B cell (primary cell): ENCODE measurements at regions not wholly inside any gene's neighbourhood (a gene's known extent, or its start where the extent isn't known, plus 50 kb on each side); places are given as distances from the start of the nearest gene placed in this dataset.

Experiments used
- ATAC-seq: fragments of 200-7000 bp; cut with Tn5 transposase; one replicate; pipeline ENCODE4 v1.10.0; 2021; ENCODE audit warnings: low read depth, mild to moderate bottlenecking, moderate number of reproducible peaks, moderate library complexity
- CTCF ChIA-PET: fragments of 350-600 bp; sonication (Branson Sonifier 250); formaldehyde crosslinking; loops from one replicate; lab custom pipeline; 2021; ENCODE audit warnings: antibody characterized with exemption, inconsistent platforms; lab: Charles Lee
- POLR2A ChIA-PET: fragments of 350-600 bp; sonication (Branson Sonifier 250); formaldehyde crosslinking; loops from one replicate; lab custom pipeline; 2021; ENCODE audit warnings: antibody characterized with exemption; lab: Charles Lee
- DNase-seq: peaks from one replicate; pipeline ENCODE4 v3.0.0; 2013
- H2AFZ ChIP-seq: 2 replicates; pipeline ENCODE4 v1.6.1; 2012; ENCODE audit warnings: mild to moderate bottlenecking, low read depth, low read length; ENCODE audit not compliant: insufficient read depth, poor library complexity, severe bottlenecking
- H3K27ac ChIP-seq, 2 donors: 1 replicate in 1 of 2; 2 replicates in 1 of 2; pipeline ENCODE4 v1.5.1; 2012 to 2013; ENCODE audit warnings: low read length in 2 of 2, mild to moderate bottlenecking in 2 of 2, moderate library complexity in 1 of 2
- H3K27me3 ChIP-seq, 4 experiments: fragments of 200-600 bp in 1 of 4; sonication (generic) in 1 of 4; replicated peaks in 1 of 4; 1 replicate in 2 of 4; 2 replicates in 2 of 4; pipeline versions ENCODE4 v1.6.1 to v1.7.0; 2013 to 2016; ENCODE audit warnings: low read length in 3 of 4, mild to moderate bottlenecking in 2 of 4, mixed read lengths in 1 of 4, moderate library complexity in 1 of 4; ENCODE audit not compliant: insufficient read depth in 4 of 4, control insufficient read depth in 3 of 4; ENCODE audit errors: control extremely low read depth in 1 of 4
- H3K36me3 ChIP-seq, 2 experiments: replicated peaks in 1 of 2; 1 replicate in 1 of 2; 2 replicates in 1 of 2; pipeline versions ENCODE4 v1.6.1 to v1.7.1; 2013; ENCODE audit warnings: low read length in 1 of 2; ENCODE audit not compliant: insufficient read depth in 2 of 2, control insufficient read depth in 1 of 2; ENCODE audit errors: control extremely low read depth in 1 of 2, extremely low read depth in 1 of 2
- H3K4me1 ChIP-seq, 2 donors: fragments of 200-600 bp in 1 of 2; sonication (generic) in 1 of 2; 1 replicate in 1 of 2; 2 replicates in 1 of 2; pipeline versions ENCODE4 v1.5.1 to v1.6.1; 2013 to 2017; ENCODE audit warnings: low read length in 2 of 2; ENCODE audit not compliant: control insufficient read depth in 2 of 2, insufficient read depth in 2 of 2
- H3K4me2 ChIP-seq: replicated peaks from 2 replicates; pipeline ENCODE3; 2012; ENCODE audit warnings: mild to moderate bottlenecking, low read depth, low read length; ENCODE audit not compliant: poor library complexity, severe bottlenecking
- H3K4me3 ChIP-seq, 5 experiments: fragments of 200-600 bp in 1 of 5; sonication (generic) in 1 of 5; 1 replicate in 3 of 5; 2 replicates in 2 of 5; pipeline versions ENCODE4 v1.5.1 to v1.7.0; 2011 to 2016; ENCODE audit warnings: low read length in 4 of 5, mild to moderate bottlenecking in 4 of 5, low read depth in 2 of 5, control low read depth in 1 of 5, moderate library complexity in 1 of 5; ENCODE audit not compliant: insufficient read depth in 1 of 5; ENCODE audit errors: control extremely low read depth in 1 of 5, extremely low read depth in 1 of 5
- H3K79me2 ChIP-seq: fragments of 200-600 bp; sonication (generic); one replicate; pipeline ENCODE4 v1.6.0; 2016; ENCODE audit warnings: low read length; ENCODE audit not compliant: control insufficient read depth, insufficient read depth
- H3K9ac ChIP-seq: fragments of 200-600 bp; sonication (generic); 2 replicates; pipeline ENCODE4 v1.6.1; 2017; ENCODE audit warnings: mild to moderate bottlenecking, low read length, moderate library complexity
- H3K9me3 ChIP-seq, 3 donors: one replicate each; pipeline versions ENCODE4 v1.6.1 to v1.7.1; 2013; ENCODE audit warnings: low read length in 2 of 3; ENCODE audit not compliant: control insufficient read depth in 2 of 3, insufficient read depth in 1 of 3; ENCODE audit errors: control extremely low read depth in 1 of 3
- H4K20me1 ChIP-seq: 2 replicates; pipeline ENCODE4 v1.6.0; 2012; ENCODE audit warnings: mild to moderate bottlenecking, low read length; ENCODE audit not compliant: insufficient read depth, control insufficient read depth, poor library complexity, severe bottlenecking
- H3K27ac Mint-ChIP-seq: one replicate; pipeline ENCODE4 v1.8.0; 2021; ENCODE audit warnings: mixed read lengths
- H3K27me3 Mint-ChIP-seq: one replicate; pipeline ENCODE4 v1.8.0; 2021; ENCODE audit warnings: mixed read lengths
- H3K4me1 Mint-ChIP-seq: one replicate; pipeline ENCODE4 v1.8.0; 2021; ENCODE audit warnings: mixed read lengths
- H3K4me3 Mint-ChIP-seq: one replicate; pipeline ENCODE4 v1.8.0; 2021; ENCODE audit warnings: mixed read lengths
- H3K9me3 Mint-ChIP-seq: one replicate; pipeline ENCODE4 v1.8.0; 2022; ENCODE audit warnings: mixed read lengths; ENCODE audit not compliant: insufficient read depth
- EZH2 ChIP-seq: IDR thresholded peaks from 2 replicates; pipeline ENCODE4 v1.6.1; 2012; ENCODE audit warnings: borderline replicate concordance, low read depth, mild to moderate bottlenecking, moderate library complexity, low read length; ENCODE audit not compliant: insufficient read depth, poor library complexity, severe bottlenecking
- WGBS: methylation state at CpG from one replicate; pipeline ENCODE4 v1.1.5; 2013; ENCODE audit warnings: missing lambda C conversion rate; ENCODE audit not compliant: insufficient coverage; 5-methylcytosine and 5-hydroxymethylcytosine counted together
- intact Hi-C: fragments of 100-400 bp; cut with micrococcal nuclease; formaldehyde crosslinking; loops from one replicate; pipeline ENCODE4 v1.10.0; 2022
- TF ChIP-seq, protein P1 (sequence below): fragments of 200-600 bp; IDR thresholded peaks from one replicate; pipeline ENCODE4 v1.8.0; 2022; ENCODE audit warnings: antibody characterized with exemption, mild to moderate bottlenecking

GRCh38 chr5:82854956-82855355 is 222.2 kb downstream of the TMEM167A start:
- WGBS, result 100% methylated on average over 1 of the region's 3 CpGs
- no peaks in the 10 kb centered on the region for H3K27me3 Mint-ChIP-seq
- no peak overlapping the region for H2AFZ ChIP-seq
- H3K4me2 ChIP-seq, result no peak overlapping the region
- no peaks in the 10 kb centered on the region for H3K79me2 ChIP-seq
- ChIA-PET CTCF (no interaction called here), POLR2A (no interaction called here)
- H3K4me3 Mint-ChIP-seq, result no peak overlapping the region
- H3K27ac Mint-ChIP-seq, result no peak overlapping the region
- ATAC-seq (no peak), DNase-seq (no peak)
- H3K9me3 ChIP-seq, result no peaks in the 10 kb centered on the region
- H3K9ac ChIP-seq, result no peak overlapping the region
- no peaks in the 10 kb centered on the region for H4K20me1 ChIP-seq
- TF ChIP-seq, protein P1, sequence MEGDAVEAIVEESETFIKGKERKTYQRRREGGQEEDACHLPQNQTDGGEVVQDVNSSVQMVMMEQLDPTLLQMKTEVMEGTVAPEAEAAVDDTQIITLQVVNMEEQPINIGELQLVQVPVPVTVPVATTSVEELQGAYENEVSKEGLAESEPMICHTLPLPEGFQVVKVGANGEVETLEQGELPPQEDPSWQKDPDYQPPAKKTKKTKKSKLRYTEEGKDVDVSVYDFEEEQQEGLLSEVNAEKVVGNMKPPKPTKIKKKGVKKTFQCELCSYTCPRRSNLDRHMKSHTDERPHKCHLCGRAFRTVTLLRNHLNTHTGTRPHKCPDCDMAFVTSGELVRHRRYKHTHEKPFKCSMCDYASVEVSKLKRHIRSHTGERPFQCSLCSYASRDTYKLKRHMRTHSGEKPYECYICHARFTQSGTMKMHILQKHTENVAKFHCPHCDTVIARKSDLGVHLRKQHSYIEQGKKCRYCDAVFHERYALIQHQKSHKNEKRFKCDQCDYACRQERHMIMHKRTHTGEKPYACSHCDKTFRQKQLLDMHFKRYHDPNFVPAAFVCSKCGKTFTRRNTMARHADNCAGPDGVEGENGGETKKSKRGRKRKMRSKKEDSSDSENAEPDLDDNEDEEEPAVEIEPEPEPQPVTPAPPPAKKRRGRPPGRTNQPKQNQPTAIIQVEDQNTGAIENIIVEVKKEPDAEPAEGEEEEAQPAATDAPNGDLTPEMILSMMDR, result no peak
- no peak for TF ChIP-seq EZH2
- H3K4me1 ChIP-seq, result no peaks in the 10 kb centered on the region
- no peaks in the 10 kb centered on the region for H3K27me3 ChIP-seq
- no peak overlapping the region for H3K27ac ChIP-seq
- no peaks in the 10 kb centered on the region for H3K4me1 Mint-ChIP-seq
- no peak overlapping the region for H3K4me3 ChIP-seq
- H3K36me3 ChIP-seq, result no peaks in the 10 kb centered on the region
- H3K9me3 Mint-ChIP-seq, result no peaks in the 10 kb centered on the region
- intact Hi-C loops, result no loop called here

- Mint-ChIP-seq H3K4me1 (no peaks in the 10 kb centered on the region), H3K9me3 (peaks cover 3% of the 10 kb centered on the region), H3K27me3 (no peaks in the 10 kb centered on the region), H3K27ac (no peak overlapping the region), H3K4me3 (no peak overlapping the region)
- H3K9me3 ChIP-seq, result peaks cover 0 to 2% (median 0%) of the 10 kb centered on the region in 3 donors
- H3K27me3 ChIP-seq, result no peaks in the 10 kb centered on the region
- H3K27ac ChIP-seq, result no peak overlapping the region
- H3K4me2 ChIP-seq, result no peak overlapping the region
- H3K4me3 ChIP-seq, result no peak overlapping the region
- no peaks in the 10 kb centered on the region for H4K20me1 ChIP-seq
- TF ChIP-seq EZH2, result no peak
- TF ChIP-seq, protein P1, result no peak
- POLR2A ChIA-PET, result no interaction called here
- H2AFZ ChIP-seq, result no peak overlapping the region
- H3K4me1 ChIP-seq, result no peaks in the 10 kb centered on the region
- H3K79me2 ChIP-seq, result no peaks in the 10 kb centered on the region
- no peak overlapping the region for H3K9ac ChIP-seq
- no CpG with 5 or more reads among the region's 3 CpGs for WGBS
- CTCF ChIA-PET, result no interaction called here
- H3K36me3 ChIP-seq, result no peaks in the 10 kb centered on the region
- ATAC-seq, result no peak
- intact Hi-C loops, result no loop called here
- DNase-seq, result no peak
These were observed 225.7 kb downstream of the TMEM167A start for GRCh38 chr5:82851471-82851870.
